HG03159 (cell line): ENCODE measurements at regions not wholly inside any gene's neighbourhood (a gene's known extent, or its start where the extent isn't known, plus 50 kb on each side); places are given as distances from the start of the nearest gene placed in this dataset.

Experiments
- ATAC-seq: cut with Tn5 transposase; IDR thresholded peaks from one replicate; pipeline ENCODE4 v1.9.1; 2021; ENCODE audit warnings: mild to moderate bottlenecking, moderate library complexity; ENCODE audit not compliant: unreplicated experiment

DNA sequence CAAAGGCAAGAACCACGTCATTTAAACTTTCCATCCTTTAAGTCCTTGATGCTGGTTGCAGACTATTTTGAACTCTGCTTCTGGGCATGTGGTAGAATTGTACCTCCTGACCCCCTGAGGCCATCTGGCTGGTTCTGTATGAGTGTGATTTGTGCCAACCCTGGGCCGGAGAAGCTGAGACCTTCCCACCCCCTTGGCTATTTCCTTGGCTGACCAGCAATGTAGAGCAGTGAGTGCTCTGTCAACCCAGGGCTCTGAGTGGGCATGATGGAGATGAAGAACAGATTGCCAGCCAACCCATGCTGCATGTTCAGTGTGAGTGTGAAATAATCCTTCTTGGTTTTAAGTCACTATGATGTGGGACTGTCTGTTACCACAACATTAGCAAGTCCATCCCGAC is 82.1 kb upstream of the RASGRP1 start:
- no peak for ATAC-seq

DNA sequence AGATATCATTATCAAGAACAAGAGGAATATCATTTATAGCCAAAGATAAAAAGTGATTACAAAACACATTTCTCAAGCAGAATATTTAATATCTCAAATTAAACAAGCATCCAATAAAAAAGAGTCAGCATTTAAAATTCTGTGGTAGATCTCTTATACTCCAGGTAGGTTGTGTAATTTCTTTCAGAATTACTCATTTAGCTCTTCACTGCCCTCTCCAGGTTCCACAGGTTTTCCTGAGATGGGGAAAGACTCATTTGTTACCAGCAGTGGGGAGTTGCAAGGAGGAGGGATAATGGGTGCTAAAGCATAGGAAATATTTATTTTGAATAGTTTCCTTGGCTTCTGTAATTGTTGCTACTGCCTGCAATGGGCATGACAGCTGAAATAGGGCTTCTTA is 83.1 kb upstream of the RASGRP1 start:
- no peak for ATAC-seq

DNA sequence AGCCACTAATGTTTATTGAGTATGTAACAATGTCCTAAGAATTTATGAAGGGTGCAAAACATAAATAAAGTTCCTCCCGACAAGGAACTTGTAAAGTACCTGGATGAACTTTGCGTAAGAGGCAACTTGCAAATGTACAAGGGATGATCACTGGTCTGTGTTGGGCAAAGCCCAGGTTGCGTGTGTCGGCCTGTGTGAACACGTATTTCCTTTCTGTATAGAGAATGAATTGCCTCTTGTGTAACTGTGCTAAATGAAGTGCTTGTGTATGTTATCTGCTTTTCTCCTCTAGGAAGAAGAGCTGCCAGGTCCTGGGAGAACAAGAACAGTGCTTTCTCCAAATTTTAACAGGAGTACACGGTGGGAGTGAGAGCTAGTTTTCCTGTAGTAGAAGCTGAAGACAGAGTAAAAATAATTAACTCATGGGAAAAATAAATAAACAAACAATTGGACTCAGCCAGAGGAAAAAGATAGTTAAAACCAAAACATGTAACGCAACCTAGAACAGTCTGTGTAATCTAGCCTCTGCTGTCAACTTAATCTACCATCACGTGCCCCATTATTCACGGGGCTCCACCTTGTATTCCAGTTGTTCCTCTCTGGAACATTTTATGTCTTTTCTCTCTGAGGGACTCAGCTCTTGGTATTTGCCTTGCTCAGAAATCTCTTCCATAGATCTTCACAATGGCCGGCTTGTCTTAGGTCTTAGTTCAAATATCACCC is 83.7 kb upstream of the RASGRP1 start:
- ATAC-seq, result no peak

DNA sequence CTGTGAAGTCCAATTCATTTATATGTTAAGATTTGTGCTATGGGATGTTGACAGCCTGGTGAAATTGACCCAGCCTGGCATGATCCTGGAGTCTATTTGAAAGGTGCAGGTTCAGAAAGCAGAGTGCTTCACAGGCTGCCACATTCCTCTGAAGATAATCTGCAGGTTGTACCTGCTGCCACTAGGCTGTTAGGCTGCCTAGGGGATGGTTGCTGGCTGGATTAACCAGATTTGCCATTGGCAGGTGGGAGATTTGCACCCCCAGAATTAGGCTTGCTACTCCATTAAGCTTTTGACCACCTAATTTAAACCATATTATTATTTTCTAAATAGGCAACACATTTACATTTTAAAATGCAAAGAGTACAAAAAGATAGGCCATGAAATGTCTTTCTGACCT is 85.8 kb upstream of the RASGRP1 start:
- ATAC-seq, result no peak

DNA sequence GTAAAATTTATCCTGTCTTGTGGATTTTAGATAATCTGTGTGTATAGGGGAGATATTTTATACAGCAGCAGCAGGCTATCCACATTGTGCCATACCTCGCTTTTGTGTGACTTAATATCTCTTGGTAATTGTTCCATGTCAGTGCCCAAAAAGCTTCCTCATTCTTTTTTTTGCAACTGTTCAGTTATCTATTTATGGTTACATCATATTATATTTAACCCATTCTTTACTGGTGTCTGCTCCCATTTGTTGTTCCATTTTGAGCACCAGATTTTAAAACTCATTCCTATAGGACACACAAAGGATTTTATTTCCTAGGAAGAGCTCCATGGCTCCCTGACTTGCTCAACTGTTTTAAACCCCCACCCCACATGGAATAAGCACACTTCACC is 86.3 kb upstream of the RASGRP1 start:
- ATAC-seq, result peak; percentile 48

DNA sequence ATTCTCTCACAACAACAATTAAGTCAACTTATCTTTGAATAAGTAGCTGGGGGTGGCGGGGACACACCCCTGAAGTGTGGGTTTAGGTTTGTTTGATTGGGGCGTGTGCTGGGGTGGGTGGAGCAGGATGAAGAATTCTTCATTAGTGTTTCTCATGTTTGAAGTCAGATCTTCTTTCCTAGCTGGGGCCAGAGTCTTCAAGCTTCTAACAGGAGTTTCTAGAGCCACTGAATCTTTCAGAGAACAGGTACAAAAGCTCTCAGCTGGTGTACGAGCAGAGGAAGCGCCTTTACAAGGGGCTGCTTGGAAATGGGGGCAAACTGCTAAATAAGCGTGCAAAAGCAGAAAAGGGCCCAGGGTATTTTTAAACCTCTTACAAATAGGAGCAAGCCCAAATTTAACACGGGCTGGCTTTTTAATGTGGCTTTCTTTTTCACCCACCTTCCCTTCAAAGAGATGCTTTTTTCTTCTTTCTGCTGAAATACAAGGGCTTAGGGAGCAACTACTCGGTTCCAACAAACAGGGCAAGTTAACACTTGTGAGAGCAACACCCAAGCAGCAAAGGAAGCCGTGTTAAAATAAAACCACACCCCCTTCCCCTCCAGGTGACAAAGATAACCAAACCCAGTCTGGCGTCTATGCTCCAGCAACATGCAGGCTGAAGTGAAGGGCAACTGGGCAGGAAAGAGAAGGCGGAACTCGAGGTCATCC is 86.9 kb upstream of the RASGRP1 start:
- ATAC-seq, result no peak

DNA sequence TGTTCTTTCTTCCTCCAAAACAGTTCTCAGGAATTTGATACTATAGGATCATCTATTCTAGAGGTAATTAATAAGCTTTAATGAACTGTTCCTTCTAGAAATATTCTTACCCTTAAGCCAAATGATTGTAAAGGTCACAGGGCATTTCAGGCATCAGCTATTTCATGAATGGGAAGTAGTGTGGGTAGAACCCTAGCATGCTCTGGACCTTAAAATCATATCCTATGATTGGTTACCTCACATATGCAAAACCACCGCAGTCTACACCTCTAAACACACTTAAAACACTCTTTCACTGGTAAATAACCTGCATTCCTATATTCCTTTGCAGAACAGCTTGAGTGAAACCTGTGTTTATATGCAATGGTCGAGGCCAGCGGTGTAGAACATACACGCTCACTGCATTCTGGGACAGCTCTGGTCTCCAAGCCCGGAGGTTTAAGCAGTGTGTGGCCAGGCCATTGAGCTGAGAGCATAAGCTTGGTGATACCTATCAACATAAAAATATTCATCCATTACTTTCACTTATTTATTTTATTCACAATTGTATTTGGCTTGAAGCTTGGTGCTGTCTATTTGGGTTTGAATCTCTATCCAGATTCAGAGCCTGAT is 87.7 kb upstream of the RASGRP1 start:
- no peak for ATAC-seq

DNA sequence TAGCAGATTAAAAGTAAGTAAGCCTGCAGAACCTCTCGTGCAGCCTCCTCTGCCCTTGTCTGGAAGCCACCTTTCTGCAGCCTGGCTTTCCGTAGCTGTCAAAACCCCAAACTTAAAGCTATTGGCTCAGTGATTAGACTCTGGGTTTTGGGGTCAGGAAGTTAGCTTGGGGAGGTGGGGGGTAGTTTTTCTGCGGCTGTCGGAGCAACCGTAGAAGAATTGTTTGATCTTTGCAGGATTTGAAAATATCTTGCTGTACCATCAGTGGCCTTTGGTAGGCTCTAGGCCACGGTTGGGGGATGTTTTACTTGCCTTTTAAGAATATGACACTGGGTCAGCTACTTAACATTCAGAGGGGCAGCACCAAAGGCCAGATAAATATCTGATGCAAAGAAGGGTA is 88.4 kb upstream of the RASGRP1 start:
- no peak for ATAC-seq

DNA sequence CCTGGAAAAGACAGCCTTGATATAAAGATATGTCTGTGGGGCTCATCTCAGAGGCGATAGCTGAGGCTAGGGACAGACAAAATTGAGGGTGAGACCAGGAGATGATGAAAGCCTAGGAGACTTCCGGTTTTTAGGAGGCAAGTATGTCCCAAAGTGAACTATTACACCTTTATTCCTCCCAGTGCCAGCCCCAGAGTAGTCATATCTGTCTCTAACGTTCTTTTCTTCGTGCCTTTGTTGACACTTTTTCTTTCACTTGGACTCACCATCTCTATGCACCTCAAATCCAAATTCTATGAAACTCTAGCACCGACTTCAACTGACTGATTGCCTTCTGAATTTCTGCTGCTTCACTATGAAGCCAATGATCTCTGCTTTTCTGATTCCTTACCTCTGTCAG is 93.8 kb upstream of the RASGRP1 start:
- no peak for ATAC-seq

DNA sequence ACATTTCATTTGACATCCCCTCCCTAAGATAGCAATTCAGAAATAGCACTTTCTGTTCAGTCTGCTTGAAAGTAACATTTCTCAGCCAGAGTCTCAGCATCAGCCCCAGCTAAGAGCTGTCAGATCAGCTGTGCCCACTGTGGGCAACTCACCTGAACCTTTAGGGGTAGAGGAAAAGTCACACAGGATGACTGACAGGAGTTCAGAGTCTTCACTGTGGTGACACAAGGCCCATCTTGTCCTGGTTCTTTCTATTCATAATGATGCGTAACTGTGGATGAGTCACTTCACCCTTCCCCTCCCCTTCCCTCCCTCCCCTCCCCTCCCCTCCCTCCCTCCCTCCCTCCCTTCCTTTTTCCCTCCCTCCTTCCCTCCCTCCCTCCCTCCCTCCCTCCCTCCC is 96.1 kb upstream of the RASGRP1 start:
- no peak for ATAC-seq

DNA sequence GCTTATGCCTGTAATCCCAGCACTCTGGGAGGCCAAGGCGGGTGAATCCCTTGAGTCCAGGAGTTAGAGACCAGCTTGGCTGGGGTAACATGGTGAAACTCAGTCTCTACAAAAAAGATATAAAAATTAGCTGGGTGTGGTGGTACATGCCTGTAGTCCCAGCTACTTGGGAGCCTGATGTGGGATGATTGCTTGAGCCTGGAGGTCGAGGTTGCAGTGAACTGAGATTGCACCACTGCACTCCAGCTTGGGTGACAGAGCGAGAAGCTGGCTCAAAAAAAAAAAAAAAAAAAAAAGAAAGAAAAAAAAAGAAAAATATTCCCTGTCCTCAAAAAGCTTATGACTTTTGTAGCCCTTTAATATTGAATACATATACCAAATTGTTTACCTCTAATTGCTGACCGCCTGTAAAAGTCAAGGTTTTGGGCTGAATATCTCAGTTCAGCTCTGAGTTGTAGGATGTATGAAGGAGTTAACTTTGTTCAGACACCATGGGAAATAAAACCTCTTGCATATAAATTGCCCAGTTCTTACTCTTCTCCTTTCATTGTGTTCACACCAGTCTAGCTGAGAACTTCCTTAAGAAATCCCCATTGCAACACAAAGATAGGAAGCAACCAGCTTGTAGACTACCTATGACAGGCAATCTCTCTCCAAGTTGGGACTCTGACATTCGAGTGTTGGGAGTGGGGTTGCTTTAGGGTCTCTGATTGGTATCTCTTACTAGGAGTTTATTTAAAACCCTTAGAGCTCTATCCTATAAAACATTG is 97.6 kb upstream of the RASGRP1 start:
- ATAC-seq, result no peak

DNA sequence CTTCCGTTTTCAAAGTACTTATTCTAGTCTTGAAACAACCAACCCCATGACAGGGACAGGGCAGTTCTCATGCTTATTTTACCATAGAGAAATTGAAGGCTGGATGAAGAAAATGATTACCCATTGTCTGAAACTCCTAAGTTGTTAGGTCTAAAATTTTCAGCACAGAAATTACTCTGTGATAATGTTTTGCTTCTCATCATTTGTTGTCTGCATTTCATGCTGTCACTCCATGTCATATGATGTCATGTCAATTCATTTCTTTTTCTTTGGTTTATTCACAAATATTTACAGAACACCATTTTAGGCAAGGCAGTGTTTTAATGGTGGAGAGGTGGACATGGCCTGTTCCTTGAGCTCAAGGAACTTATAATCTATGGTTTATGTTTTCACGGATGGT is 98.2 kb upstream of the RASGRP1 start:
- ATAC-seq, result no peak

DNA sequence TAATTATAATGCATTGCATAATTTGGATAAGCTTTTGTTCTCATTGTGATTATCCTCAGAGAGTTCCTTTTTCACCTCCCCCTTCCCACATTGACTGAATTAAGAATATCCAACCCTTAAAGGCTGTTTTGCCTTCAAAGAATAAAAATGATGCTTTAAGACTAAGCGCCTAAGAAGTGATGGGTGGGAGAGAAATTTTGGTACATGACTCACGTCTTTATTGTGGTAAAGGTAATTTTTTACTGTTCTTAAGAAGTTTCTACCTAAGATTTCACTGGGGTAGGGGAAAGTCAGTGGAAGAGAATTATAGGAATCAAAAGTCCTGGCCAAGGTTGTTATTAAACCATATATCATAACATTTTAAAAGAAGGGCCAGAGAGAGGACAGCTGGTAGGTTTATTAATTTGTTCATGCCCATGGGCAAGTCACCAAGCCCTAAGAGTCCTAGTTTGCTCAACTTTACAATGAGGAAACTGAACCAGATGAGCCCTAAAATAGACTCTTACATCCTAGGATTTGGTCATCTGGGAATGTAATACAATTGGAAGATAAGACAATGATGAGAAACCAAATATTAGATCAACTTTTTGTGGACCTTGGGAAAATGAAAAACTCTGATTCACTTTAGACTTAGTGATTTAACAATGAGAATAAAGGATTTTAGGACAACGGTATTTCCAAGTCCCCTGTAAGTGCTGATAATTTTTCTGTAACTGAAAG is 101.1 kb upstream of the RASGRP1 start:
- ATAC-seq, result no peak

DNA sequence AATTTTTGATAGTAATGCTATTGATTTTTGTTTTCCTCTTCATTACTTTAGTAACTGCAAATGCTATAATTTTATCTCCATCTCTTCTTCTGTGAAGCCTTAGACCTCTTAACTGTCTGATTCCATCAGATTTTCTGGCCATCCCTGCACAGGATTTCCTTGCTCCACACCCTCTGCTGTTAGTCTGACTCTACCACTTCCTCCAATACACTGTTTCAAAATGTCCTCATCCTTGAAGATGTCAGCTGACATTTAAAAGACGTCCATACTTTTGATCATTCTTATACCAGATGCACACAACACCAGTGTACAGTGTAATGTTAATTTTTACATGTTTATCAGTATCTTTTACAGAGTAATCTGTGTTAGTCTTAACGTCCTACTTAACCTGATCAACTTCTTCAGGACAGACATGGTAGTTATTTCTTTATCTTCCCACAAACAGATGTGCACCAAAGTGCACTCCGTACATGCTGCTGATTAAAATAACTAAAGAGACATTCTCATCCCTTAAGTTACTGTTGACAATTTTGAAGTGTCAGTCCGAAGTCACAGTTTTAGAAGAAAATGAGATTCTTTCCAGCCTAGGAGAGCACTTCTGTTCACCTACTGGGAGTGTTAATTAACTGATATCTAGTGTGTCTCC is 102.4 kb upstream of the RASGRP1 start:
- no peak for ATAC-seq

DNA sequence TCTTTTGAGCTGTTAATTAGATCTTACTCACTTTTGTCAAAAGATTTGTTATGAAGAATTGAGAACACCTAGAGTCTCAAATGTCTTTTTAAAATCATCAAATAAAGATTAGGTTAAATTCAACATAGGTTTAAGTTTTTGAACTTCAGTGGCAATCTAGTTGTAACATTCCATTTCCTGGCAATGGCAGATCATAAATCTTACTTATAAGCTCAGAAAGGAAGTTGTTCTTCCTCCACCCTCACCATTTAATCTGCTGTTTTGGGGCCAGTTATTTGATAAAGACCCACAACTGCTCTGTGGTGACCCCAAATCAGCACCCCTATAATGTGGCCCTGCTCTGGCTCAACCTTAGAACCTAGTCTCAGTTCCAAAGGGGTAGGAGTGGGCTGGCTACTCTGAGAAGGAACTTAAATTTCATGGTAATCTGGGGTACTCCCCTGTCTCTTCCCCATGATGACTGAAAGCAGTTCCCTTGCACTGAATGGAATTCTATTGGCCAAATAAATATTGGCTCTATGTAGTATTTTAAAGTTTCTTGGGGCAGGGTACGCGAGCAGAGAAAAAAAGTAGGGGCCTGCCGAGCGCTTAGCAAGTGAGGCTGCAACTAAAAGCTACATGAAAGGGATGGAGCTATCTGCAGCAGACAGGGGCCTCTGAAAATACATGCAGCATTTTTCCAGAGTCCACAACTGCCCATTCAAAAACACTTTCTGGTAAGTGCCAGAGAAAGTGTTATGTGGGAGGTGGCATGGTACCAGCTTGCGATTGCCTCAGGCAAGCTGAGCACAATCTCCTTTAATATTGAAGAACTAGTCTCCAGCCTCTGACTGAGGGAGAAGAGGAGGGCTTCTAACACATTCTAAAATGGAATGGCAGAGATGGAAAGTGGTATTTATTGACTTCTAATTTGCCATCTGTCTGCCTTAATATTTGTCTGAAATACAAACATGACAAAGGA is 103.6 kb upstream of the RASGRP1 start:
- no peak for ATAC-seq

DNA sequence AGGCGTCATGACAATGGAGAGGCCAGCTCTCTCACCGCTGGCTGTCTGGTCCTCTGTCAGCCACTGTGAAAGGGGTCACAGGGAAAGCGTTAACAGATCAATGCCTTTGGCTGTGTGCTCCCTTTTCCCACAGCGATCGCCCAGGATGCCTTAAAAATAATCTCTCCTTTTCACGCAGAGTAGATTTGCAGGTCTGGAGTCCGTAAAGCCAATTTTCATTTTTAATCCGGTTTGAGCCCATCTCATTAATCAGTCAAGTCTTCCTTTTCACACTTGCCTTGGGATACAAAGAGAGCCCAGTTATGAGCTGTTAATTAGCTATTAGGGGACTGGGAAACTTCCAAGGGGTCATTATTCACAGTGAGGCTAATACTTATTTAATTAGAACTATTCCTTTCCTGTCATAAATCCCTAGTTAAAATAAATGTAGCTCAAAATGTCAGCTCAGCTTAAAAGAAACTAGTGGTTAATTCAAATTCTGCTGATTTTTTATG is 104.3 kb upstream of the RASGRP1 start:
- no peak for ATAC-seq

DNA sequence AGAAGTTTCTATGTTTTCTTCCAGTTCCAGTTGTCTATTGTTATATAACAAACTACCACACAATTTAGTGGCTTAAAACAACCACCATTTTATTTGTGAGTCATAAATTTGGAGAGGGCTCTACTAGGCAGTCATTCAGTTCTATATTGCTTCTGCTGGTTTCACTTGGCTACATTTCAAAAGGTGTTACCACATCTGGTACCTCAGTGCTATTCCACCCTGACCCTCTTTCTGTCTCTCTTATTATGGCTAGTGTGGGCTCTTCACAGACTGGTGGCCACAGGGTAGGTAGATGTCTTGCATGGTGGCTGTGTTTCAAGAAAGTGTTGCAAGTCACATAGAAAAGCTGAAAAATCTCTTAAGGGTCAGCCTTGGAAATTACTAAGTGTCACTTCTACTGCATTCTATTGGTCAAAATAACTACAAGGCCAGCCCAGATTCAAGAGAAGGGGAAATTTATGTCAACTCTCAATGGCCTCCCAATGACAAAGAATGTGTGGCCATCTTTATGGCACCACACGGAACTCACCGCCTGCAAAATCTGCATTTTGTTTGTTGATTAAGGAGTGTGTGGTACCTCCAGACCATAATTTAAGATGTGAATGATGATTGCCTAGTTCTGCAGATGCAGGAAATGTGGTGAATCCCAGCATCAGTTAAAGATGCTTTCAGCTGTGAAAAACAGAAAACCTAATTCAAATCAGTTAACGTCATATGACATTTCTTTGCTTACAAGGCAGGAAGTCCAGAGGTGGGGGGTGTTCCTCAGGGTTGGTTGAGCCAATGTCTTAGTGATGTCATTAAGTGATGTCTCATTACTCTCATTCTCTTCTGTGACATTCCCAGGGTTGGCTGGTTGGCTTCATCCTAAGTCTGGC is 105.8 kb upstream of the RASGRP1 start:
- ATAC-seq, result peak; percentile 33

DNA sequence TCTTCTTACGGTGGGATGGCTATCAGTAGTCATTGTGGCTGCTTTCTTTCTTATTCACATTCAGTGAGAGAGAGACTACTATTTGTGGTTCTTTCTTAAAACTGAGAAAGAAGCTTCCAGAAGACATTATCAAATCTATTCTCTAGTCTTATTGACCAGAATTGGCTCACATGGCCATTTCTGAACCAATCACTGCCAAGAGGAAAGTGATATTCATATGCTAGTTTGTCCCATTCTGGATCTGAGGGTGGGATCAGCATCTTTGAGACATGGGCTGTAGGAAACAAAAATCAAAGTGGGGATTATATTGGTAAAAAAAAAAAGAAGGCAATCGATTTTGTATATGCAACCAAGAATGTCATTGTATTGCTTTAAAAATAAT is 106.4 kb upstream of the RASGRP1 start:
- no peak for ATAC-seq
